A673 (cell line): ENCODE measurements at regions not wholly inside any gene's neighbourhood (a gene's known extent, or its start where the extent isn't known, plus 50 kb on each side); places are given as distances from the start of the nearest gene placed in this dataset.

Experiments used
- BruUV-seq: library from RNA; stranded (reverse); fragments of 400-500 nt; replicated peaks from 2 replicates; lab custom pipeline; 2021; lab: Mats Ljungman, UMichigan
- CTCF ChIA-PET: fragments of 300-600 bp; sonication (Branson Sonifier 250); formaldehyde crosslinking; loops from one replicate; lab custom pipeline; 2022; ENCODE audit warnings: antibody characterized with exemption; lab: Charles Lee
- POLR2A ChIA-PET: fragments of 300-600 bp; sonication (Branson Sonifier 250); formaldehyde crosslinking; loops from one replicate; lab custom pipeline; 2022; ENCODE audit warnings: antibody characterized with exemption; ENCODE audit not compliant: low non-redundant PET; lab: Charles Lee
- DNase-seq: peaks from one replicate; pipeline ENCODE4 v3.0.0-alpha.2; 2015; ENCODE audit warnings: low spot score
- H3K27ac ChIP-seq: fragments of 200-600 bp; sonication (generic); 2 replicates; pipeline ENCODE4 v1.5.1; 2016; ENCODE audit warnings: mixed run types, low read depth, mild to moderate bottlenecking, mixed read lengths, antibody characterized with exemption, low read length; ENCODE audit not compliant: poor library complexity, severe bottlenecking
- H3K27me3 ChIP-seq: fragments of 200-600 bp; sonication (generic); replicated peaks from 2 replicates; pipeline ENCODE4 v1.6.1; 2017; ENCODE audit warnings: mixed run types, low read depth, mild to moderate bottlenecking, mixed read lengths, antibody characterized with exemption, low read length; ENCODE audit not compliant: insufficient read depth, poor library complexity
- H3K36me3 ChIP-seq: fragments of 200-600 bp; sonication (generic); 2 replicates; pipeline ENCODE4 v1.6.1; 2016; ENCODE audit warnings: mixed run types, mild to moderate bottlenecking, mixed read lengths, antibody characterized with exemption, low read length; ENCODE audit not compliant: insufficient read depth, poor library complexity, severe bottlenecking
- H3K4me1 ChIP-seq: fragments of 200-600 bp; sonication (generic); 2 replicates; pipeline ENCODE4 v1.6.1; 2017; ENCODE audit warnings: mixed run types, mild to moderate bottlenecking, mixed read lengths, antibody characterized with exemption, low read length; ENCODE audit not compliant: insufficient read depth, poor library complexity, severe bottlenecking
- H3K4me3 ChIP-seq: fragments of 200-600 bp; sonication (generic); 2 replicates; pipeline ENCODE4 v1.5.1; 2016; ENCODE audit warnings: low read depth, mixed run types, mild to moderate bottlenecking, mixed read lengths, low read length; ENCODE audit not compliant: poor library complexity, severe bottlenecking
- H3K9me3 ChIP-seq: fragments of 200-600 bp; sonication (generic); 2 replicates; pipeline ENCODE4 v1.6.1; 2016; ENCODE audit warnings: mixed run types, low read depth, mild to moderate bottlenecking, mixed read lengths, antibody characterized with exemption, low read length; ENCODE audit not compliant: poor library complexity, severe bottlenecking
- CTCF ChIP-seq: fragments of 300-800, 200-600 bp; sonication (generic); conservative IDR thresholded peaks from 2 replicates; pipeline ENCODE4 v1.5.1; 2017; ENCODE audit warnings: low read depth, mild to moderate bottlenecking, antibody characterized with exemption, low read length, moderate library complexity, mixed read lengths
- EZH2 ChIP-seq: fragments of 200-600 bp; sonication (generic); IDR thresholded peaks from 2 replicates; pipeline ENCODE4 v1.6.1; 2017; ENCODE audit warnings: borderline replicate concordance, low read depth, mild to moderate bottlenecking, mixed read lengths, antibody characterized with exemption, low read length; ENCODE audit not compliant: poor library complexity, severe bottlenecking
- intact Hi-C: fragments of 100-400 bp; cut with micrococcal nuclease; formaldehyde crosslinking; loops from one replicate; pipeline ENCODE4 v1.10.0; 2022; ENCODE audit not compliant: unreplicated experiment

DNA sequence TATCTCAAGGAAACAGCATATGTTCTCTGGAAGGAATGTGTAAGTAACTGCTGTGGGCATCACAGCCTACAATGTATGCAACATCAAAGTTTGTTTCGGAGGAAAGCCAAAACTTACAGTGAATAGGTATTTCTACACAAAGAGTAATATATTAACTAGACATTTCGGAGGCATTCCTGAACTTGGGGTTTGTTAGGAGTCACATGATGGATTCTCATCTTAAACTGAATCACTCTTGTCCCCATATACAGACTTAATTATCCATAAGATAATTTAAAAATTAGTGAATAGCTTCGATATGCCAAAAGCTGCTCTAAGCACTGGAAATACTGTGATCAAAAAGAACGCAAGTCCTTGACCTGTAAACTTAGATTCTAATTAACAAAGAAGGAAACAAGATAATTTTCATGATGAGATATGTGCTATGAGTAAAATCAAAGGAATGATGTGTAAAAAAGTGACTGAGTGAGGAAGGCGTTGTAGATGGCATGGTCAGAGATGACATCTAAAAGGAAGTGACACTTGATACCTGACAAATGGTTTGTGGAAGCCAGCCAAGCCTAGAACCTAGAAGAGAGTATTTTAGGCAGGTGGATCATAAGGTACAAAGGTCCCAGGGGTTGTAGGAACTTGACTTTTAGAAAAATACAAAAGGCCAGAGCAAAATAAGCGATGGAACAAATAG, 273.1 kb downstream of the MRPL39 start:
- Histone ChIP-seq H3K36me3 (no peaks in the 10 kb centered on the region), H3K4me3 (no peak overlapping the region), H3K9me3 (no peaks in the 10 kb centered on the region), H3K27ac (no peak overlapping the region), H3K27me3 (no peaks in the 10 kb centered on the region), H3K4me1 (no peaks in the 10 kb centered on the region)
- CTCF ChIA-PET, result no interaction called here
- DNase-seq, result no peak
- intact Hi-C loops, result no loop called here
- POLR2A ChIA-PET, result interaction anchor here (0.7 kb wide), 1 partner anchor 19 kb away, joined by 3 read pairs; no protein-coding TSS in a partner anchor
- TF ChIP-seq CTCF (no peak), EZH2 (no peak)
- no TSS peak for BruUV-seq

DNA sequence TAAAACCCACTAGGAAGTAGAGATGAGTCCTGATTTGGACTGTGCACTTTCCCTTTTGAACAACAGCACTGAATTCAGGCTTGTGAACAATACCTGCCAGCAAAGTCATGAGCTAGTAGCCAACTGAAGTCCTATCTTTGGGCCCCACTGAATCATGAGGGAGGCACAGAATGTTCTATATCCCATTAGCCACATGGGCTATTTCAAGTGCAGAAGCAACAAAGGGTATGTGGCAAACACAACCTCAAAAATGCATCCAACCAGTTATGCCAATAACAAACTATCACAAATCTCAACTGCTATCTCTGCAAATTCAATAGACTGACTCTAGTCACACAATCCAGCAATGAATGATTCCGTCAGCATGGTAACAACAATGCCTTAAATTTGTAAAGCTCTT, 276.0 kb downstream of the MRPL39 start:
- no peak overlapping the region for H3K27ac ChIP-seq
- no peaks in the 10 kb centered on the region for H3K36me3 ChIP-seq
- intact Hi-C loops, result no loop called here
- no peak for TF ChIP-seq EZH2
- TF ChIP-seq CTCF, result no peak
- H3K27me3 ChIP-seq, result no peaks in the 10 kb centered on the region
- no peak for DNase-seq
- no TSS peak for BruUV-seq
- ChIA-PET POLR2A (no interaction called here), CTCF (no interaction called here)
- H3K4me3 ChIP-seq, result no peak overlapping the region
- no peaks in the 10 kb centered on the region for H3K9me3 ChIP-seq
- H3K4me1 ChIP-seq, result no peaks in the 10 kb centered on the region

- Histone ChIP-seq H3K9me3 (no peaks in the 10 kb centered on the region), H3K4me3 (no peak overlapping the region), H3K4me1 (no peaks in the 10 kb centered on the region), H3K36me3 (no peaks in the 10 kb centered on the region), H3K27me3 (no peaks in the 10 kb centered on the region), H3K27ac (no peak overlapping the region)
- ChIA-PET POLR2A (no interaction called here), CTCF (no interaction called here)
- BruUV-seq, result no TSS peak
- intact Hi-C loops, result no loop called here
- no peak for DNase-seq
- TF ChIP-seq EZH2 (no peak), CTCF (no peak)
Measured at GRCh38 chr21:25330266-25330665, 277.0 kb downstream of the MRPL39 start.
